Natural killer cell (primary cell): ENCODE measurements at regions not wholly inside any gene's neighbourhood (a gene's known extent, or its start where the extent isn't known, plus 50 kb on each side); places are given as distances from the start of the nearest gene placed in this dataset.

Source experiments
- ATAC-seq, 3 donors: fragments of 150-1000 bp in 2 of 3; fragments of 200-7000 bp in 1 of 3; cut with Tn5 transposase; 1 replicate in 1 of 3; 2 replicates in 2 of 3; pipeline ENCODE4 v1.10.0; 2021; ENCODE audit warnings: mild to moderate bottlenecking in 2 of 3, moderate library complexity in 2 of 3
- DNase-seq, 2 donors: peaks; one replicate each; pipeline versions ENCODE4 v3.0.0 to v3.0.0-alpha.2; 2013 to 2021; ENCODE audit warnings: mixed read lengths in 1 of 2
- H3K27ac ChIP-seq: one replicate; pipeline ENCODE4 v1.5.1; 2013; ENCODE audit warnings: mild to moderate bottlenecking, low read length
- H3K27me3 ChIP-seq: one replicate; pipeline ENCODE4 v1.6.1; 2013; ENCODE audit warnings: low read length; ENCODE audit not compliant: control insufficient read depth, insufficient read depth
- H3K36me3 ChIP-seq: one replicate; pipeline ENCODE4 v1.6.1; 2013; ENCODE audit warnings: low read length; ENCODE audit not compliant: control insufficient read depth, insufficient read depth
- H3K4me1 ChIP-seq: one replicate; pipeline ENCODE4 v1.6.1; 2013; ENCODE audit warnings: low read length; ENCODE audit not compliant: control insufficient read depth, insufficient read depth
- H3K4me3 ChIP-seq: one replicate; pipeline ENCODE4 v1.5.1; 2013; ENCODE audit warnings: low read length
- H3K9me3 ChIP-seq: one replicate; pipeline ENCODE4 v1.6.1; 2013; ENCODE audit warnings: low read length; ENCODE audit not compliant: control insufficient read depth, insufficient read depth
- H3K27ac Mint-ChIP-seq, 2 donors: one replicate each; pipeline ENCODE4 v1.8.0; 2022; ENCODE audit warnings: mild to moderate bottlenecking in 2 of 2, mixed read lengths in 2 of 2, moderate library complexity in 1 of 2
- H3K27me3 Mint-ChIP-seq, 2 donors: one replicate each; pipeline ENCODE4 v1.8.0; 2022; ENCODE audit warnings: low read depth in 2 of 2, mixed read lengths in 2 of 2
- H3K36me3 Mint-ChIP-seq: one replicate; pipeline ENCODE4 v1.8.0; 2022; ENCODE audit warnings: mixed read lengths
- H3K4me1 Mint-ChIP-seq, 2 donors: one replicate each; pipeline ENCODE4 v1.8.0; 2022; ENCODE audit warnings: mixed read lengths in 2 of 2
- H3K4me3 Mint-ChIP-seq: one replicate; pipeline ENCODE4 v1.8.0; 2022; ENCODE audit warnings: mild to moderate bottlenecking, moderate library complexity, mixed read lengths
- H3K9me3 Mint-ChIP-seq, 2 donors: one replicate each; pipeline ENCODE4 v1.8.0; 2022; ENCODE audit warnings: mixed read lengths in 2 of 2
- CTCF ChIP-seq: fragments of 200-600 bp; IDR thresholded peaks from one replicate; pipeline ENCODE4 v1.8.0; 2022; ENCODE audit warnings: antibody characterized with exemption
- WGBS: methylation state at CpG from one replicate; pipeline ENCODE4 v1.1.7; 2013; ENCODE audit warnings: missing lambda C conversion rate; ENCODE audit not compliant: insufficient coverage; 5-methylcytosine and 5-hydroxymethylcytosine counted together
- intact Hi-C: fragments of 100-400 bp; cut with micrococcal nuclease; formaldehyde crosslinking; loops from one replicate; pipeline ENCODE4 v1.14.2; 2022

- H3K4me3 ChIP-seq: no peak overlapping the region
- Mint-ChIP-seq H3K36me3 (no peaks in the 10 kb centered on the region), H3K4me1 (no peaks in the 10 kb centered on the region), H3K9me3 (peaks cover 2% of the 10 kb centered on the region in 2 donors), H3K27me3 (no peaks in the 10 kb centered on the region), H3K4me3 (no peak overlapping the region), H3K27ac (no peak overlapping the region)
- H3K9me3 ChIP-seq: no peaks in the 10 kb centered on the region
- H3K27ac ChIP-seq: no peak overlapping the region
- DNase-seq (no peak), ATAC-seq (no peak)
- H3K27me3 ChIP-seq: no peaks in the 10 kb centered on the region
- H3K36me3 ChIP-seq: no peaks in the 10 kb centered on the region
- intact Hi-C loops: no loop called here
- no peaks in the 10 kb centered on the region for H3K4me1 ChIP-seq
- no peak for TF ChIP-seq CTCF
These were observed 58.6 kb upstream of the VRK2 start for GRCh38 chr2:57987835-57988573.

GRCh38 chr2:57990118-57990725, 56.4 kb upstream of the VRK2 start:
- H3K9me3 ChIP-seq: no peaks in the 10 kb centered on the region
- H3K27ac Mint-ChIP-seq: no peak overlapping the region
- no peaks in the 10 kb centered on the region for H3K36me3 Mint-ChIP-seq
- no peaks in the 10 kb centered on the region for H3K36me3 ChIP-seq
- no peaks in the 10 kb centered on the region for H3K27me3 Mint-ChIP-seq
- intact Hi-C loops: no loop called here
- DNase-seq (no peak), ATAC-seq (no peak)
- no peak overlapping the region for H3K4me3 Mint-ChIP-seq
- no peaks in the 10 kb centered on the region for H3K9me3 Mint-ChIP-seq
- H3K4me1 Mint-ChIP-seq: no peaks in the 10 kb centered on the region
- H3K27me3 ChIP-seq: no peaks in the 10 kb centered on the region
- no peak overlapping the region for H3K4me3 ChIP-seq
- H3K4me1 ChIP-seq: no peaks in the 10 kb centered on the region
- 75% methylated on average over 2 of the region's 2 CpGs for WGBS
- H3K27ac ChIP-seq: no peak overlapping the region
- TF ChIP-seq CTCF: no peak
